ENCODE measurements at regions not wholly inside any gene's neighbourhood (a gene's known extent, or its start where the extent isn't known, plus 50 kb on each side); places are given as distances from the start of the nearest gene placed in this dataset.
A peak's percentile ranks its signal among the peaks of the same experiment; 100 is the strongest.

DNA sequence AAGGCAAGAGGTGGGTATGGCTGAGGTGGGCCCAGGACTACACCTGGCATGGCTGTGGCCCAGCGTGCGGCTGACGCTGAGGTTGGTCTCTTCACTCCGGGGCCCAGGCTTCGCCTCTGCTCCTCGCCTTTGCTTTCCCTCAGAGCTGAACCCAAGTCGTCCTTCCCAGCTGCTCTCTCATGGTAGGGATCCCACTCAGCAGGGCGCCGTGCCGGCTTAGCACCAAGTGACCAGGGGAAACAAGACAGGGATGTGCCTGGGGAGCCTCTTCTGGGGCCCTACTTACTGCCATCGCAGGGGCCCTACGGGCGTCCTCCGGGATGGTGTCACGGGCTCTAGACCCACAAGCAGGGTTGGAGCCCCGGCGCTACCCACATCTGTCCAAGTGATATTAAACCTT is 138.1 kb upstream of the ALKAL2 start:
- TF ChIP-seq POLR2AphosphoS5 (IDR thresholded peaks at IDR 0.05; ENCODE audit: low read depth, low read length): no peak
- no peak for TF ChIP-seq SIN3A (IDR thresholded peaks at IDR 0.05; ENCODE audit: borderline replicate concordance, insufficient read depth, low read length)
- TF ChIP-seq TAF1 (IDR thresholded peaks at IDR 0.05; ENCODE audit: borderline replicate concordance, insufficient read depth, low read length): no peak
- TF ChIP-seq, protein P1, sequence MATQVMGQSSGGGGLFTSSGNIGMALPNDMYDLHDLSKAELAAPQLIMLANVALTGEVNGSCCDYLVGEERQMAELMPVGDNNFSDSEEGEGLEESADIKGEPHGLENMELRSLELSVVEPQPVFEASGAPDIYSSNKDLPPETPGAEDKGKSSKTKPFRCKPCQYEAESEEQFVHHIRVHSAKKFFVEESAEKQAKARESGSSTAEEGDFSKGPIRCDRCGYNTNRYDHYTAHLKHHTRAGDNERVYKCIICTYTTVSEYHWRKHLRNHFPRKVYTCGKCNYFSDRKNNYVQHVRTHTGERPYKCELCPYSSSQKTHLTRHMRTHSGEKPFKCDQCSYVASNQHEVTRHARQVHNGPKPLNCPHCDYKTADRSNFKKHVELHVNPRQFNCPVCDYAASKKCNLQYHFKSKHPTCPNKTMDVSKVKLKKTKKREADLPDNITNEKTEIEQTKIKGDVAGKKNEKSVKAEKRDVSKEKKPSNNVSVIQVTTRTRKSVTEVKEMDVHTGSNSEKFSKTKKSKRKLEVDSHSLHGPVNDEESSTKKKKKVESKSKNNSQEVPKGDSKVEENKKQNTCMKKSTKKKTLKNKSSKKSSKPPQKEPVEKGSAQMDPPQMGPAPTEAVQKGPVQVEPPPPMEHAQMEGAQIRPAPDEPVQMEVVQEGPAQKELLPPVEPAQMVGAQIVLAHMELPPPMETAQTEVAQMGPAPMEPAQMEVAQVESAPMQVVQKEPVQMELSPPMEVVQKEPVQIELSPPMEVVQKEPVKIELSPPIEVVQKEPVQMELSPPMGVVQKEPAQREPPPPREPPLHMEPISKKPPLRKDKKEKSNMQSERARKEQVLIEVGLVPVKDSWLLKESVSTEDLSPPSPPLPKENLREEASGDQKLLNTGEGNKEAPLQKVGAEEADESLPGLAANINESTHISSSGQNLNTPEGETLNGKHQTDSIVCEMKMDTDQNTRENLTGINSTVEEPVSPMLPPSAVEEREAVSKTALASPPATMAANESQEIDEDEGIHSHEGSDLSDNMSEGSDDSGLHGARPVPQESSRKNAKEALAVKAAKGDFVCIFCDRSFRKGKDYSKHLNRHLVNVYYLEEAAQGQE (IDR thresholded peaks at IDR 0.05; ENCODE audit: insufficient read depth in 1 of 2, low read depth in 2 of 2, low read length in 2 of 2): no peak
- TF ChIP-seq FOXP2 (optimal IDR thresholded peaks at IDR 0.05; ENCODE audit: borderline replicate concordance, extremely low read depth, extremely low read length, insufficient read depth): no peak

DNA sequence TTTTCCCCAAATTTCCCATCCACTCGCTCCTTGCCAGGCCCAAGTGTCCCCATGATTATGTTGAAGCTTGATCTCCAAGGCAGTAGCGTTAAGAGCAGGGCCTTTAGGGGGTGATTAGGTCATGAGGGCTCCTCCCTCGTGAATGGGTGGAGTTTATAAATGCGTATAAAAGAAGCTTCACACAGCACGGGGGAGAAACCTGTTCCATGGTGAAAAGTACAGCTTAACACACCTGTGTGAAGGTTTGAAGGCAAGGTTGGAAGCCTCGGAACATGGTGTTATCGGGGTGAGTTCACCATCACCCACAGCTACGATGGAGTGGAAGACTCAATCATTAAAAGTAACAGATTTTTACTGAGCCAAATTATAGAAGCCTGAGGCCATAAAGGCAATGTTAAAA is 137.4 kb upstream of the ALKAL2 start:
- TF ChIP-seq POLR2AphosphoS5 (IDR thresholded peaks at IDR 0.05; ENCODE audit: low read depth, low read length) (no peak), TAF1 (IDR thresholded peaks at IDR 0.05; ENCODE audit: borderline replicate concordance, insufficient read depth, low read length) (no peak), SIN3A (IDR thresholded peaks at IDR 0.05; ENCODE audit: borderline replicate concordance, insufficient read depth, low read length) (no peak), FOXP2 (optimal IDR thresholded peaks at IDR 0.05; ENCODE audit: borderline replicate concordance, extremely low read depth, extremely low read length, insufficient read depth) (no peak)
- TF ChIP-seq, protein P1 (IDR thresholded peaks at IDR 0.05; ENCODE audit: insufficient read depth in 1 of 2, low read depth in 2 of 2, low read length in 2 of 2): no peak

DNA sequence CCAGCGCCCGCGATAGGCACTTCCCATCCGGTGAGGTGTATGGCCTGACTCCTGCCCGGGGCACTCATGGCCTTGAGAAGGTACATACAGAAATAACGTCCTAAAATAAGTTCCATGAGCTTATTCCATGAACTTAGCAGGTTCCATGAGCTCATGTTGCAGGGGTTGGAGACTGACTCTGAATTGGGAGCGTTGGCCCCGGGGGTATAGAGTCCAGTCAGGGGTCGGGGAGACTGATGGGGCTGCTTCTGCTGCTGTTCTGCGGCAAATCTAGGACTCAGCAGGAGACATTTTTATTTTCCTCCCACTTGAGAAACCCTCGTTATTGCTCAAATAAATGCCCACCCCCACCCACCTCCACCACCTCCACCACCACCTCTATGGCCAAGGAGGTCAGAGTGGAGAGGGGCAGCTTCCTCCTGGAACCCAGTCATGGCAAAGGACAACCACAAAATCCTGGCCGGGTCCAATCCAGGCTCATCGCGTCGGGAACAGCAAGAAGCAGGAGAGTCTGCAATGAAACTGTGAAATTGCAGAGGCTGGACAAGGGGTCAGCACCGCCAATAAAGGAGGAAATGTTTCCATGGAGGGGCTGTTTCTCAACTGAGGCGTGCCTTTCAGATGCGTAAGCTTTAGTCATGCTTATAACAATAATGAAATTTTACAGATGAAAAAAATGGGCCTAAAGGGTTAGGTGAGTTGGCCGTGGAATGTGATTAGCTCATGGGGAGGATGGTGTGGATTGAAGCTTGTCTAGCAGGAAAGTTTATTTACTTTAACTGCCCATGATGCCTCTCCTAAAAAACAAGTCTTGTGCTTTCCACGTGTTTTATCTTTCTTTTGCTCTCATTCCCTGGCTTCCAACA is 136.6 kb upstream of the ALKAL2 start:
- TF ChIP-seq, protein P1 (IDR thresholded peaks at IDR 0.05; ENCODE audit: insufficient read depth in 1 of 2, low read depth in 2 of 2, low read length in 2 of 2): no peak
- TF ChIP-seq FOXP2 (optimal IDR thresholded peaks at IDR 0.05; ENCODE audit: borderline replicate concordance, extremely low read depth, extremely low read length, insufficient read depth): no peak
- no peak for TF ChIP-seq SIN3A (IDR thresholded peaks at IDR 0.05; ENCODE audit: borderline replicate concordance, insufficient read depth, low read length)
- TF ChIP-seq POLR2AphosphoS5 (IDR thresholded peaks at IDR 0.05; ENCODE audit: low read depth, low read length): no peak
- TF ChIP-seq TAF1 (IDR thresholded peaks at IDR 0.05; ENCODE audit: borderline replicate concordance, insufficient read depth, low read length): no peak

DNA sequence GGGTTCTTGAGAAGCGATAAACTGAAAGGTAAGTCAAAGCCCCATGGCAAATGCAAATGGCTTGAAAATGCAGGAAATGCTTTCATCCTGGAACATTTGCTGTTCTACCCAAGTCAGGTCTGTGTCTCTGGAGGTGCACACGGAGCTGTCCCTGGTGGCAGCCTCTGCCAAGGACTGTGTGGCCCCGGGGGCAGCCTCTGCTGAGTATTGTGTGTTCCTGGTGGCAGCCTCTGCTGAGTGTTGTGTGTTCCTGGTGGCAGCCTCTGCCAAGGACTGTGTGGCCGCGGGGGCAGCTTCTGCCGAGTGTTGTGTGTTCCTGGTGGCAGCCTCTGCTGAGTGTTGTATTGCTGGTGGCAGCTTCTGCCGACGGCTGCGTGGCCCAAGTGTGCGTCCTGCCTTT is 135.6 kb upstream of the ALKAL2 start:
- TF ChIP-seq SIN3A (IDR thresholded peaks at IDR 0.05; ENCODE audit: borderline replicate concordance, insufficient read depth, low read length) (no peak), TAF1 (IDR thresholded peaks at IDR 0.05; ENCODE audit: borderline replicate concordance, insufficient read depth, low read length) (no peak), FOXP2 (optimal IDR thresholded peaks at IDR 0.05; ENCODE audit: borderline replicate concordance, extremely low read depth, extremely low read length, insufficient read depth) (no peak), POLR2AphosphoS5 (IDR thresholded peaks at IDR 0.05; ENCODE audit: low read depth, low read length) (no peak)
- TF ChIP-seq, protein P1 (IDR thresholded peaks at IDR 0.05; ENCODE audit: insufficient read depth in 1 of 2, low read depth in 2 of 2, low read length in 2 of 2): peak in 1 of 2 experiments; percentile 63; a peak in 1 of 4 replicates

All from PFSK-1 (cell line).